ENCODE measurements at regions not wholly inside any gene's neighbourhood (a gene's known extent, or its start where the extent isn't known, plus 50 kb on each side); places are given as distances from the start of the nearest gene placed in this dataset.

GRCh38 chr7:33764752-33765451, 140.4 kb upstream of the BMPER start:
- TF ChIP-seq EZH2 (IDR thresholded peaks at IDR 0.05; ENCODE audit: insufficient read depth, low read length) = no peak
- TF ChIP-seq CTCF (IDR thresholded peaks at IDR 0.05; ENCODE audit: insufficient read depth, low read depth, low read length) = no peak
- FAIRE-seq = peak; percentile 13
- peak overlapping the region; percentile 4 for H3K9ac ChIP-seq (ENCODE audit: low read length)
- H3K4me3 ChIP-seq (ENCODE audit: insufficient read depth, low read depth, low read length) = no peak overlapping the region
- H3K36me3 Mint-ChIP-seq (ENCODE audit: low read depth, unreplicated experiment) = no peaks in the 10 kb centered on the region
- H3K4me3 Mint-ChIP-seq (ENCODE audit: unreplicated experiment) = no peak overlapping the region
- H3K4me1 Mint-ChIP-seq (ENCODE audit: low read depth, unreplicated experiment) = no peaks in the 10 kb centered on the region
- H2AFZ ChIP-seq (ENCODE audit: low read depth, low read length) = no peak overlapping the region
- H3K27me3 ChIP-seq (ENCODE audit: insufficient read depth, low read length) = no peaks in the 10 kb centered on the region
- no peaks in the 10 kb centered on the region for H3K9me3 Mint-ChIP-seq (ENCODE audit: unreplicated experiment)
- no peaks in the 10 kb centered on the region for H4K20me1 ChIP-seq (ENCODE audit: insufficient read depth, low read length)
- H3K4me2 ChIP-seq (ENCODE audit: low read length) = peak overlapping the region; percentile 32
- H3K4me1 ChIP-seq (ENCODE audit: insufficient read depth, low read length) = peaks cover 9% of the 10 kb centered on the region
- H3K27ac Mint-ChIP-seq (ENCODE audit: unreplicated experiment) = no peak overlapping the region
- no peaks in the 10 kb centered on the region for H3K27me3 Mint-ChIP-seq (ENCODE audit: low read depth, unreplicated experiment)
- peak; percentile 97 for DNase-seq (ENCODE audit: low read depth)
- peak overlapping the region; percentile 68 for H3K27ac ChIP-seq (ENCODE audit: low read depth, low read length)
- H3K79me2 ChIP-seq (ENCODE audit: insufficient read depth, low read length) = no peaks in the 10 kb centered on the region
- H3K9me3 ChIP-seq (ENCODE audit: insufficient read depth, low read depth, low read length) = no peaks in the 10 kb centered on the region
- no peaks in the 10 kb centered on the region for H3K36me3 ChIP-seq (ENCODE audit: insufficient read depth, low read length)

GRCh38 chr7:33766405-33766804, 138.9 kb upstream of the BMPER start:
- no peaks in the 10 kb centered on the region for H3K9me3 Mint-ChIP-seq (ENCODE audit: unreplicated experiment)

More at GRCh38 chr7:33766405-33766804, 138.9 kb upstream of the BMPER start:
- H3K4me2 ChIP-seq (ENCODE audit: low read length) = no peak overlapping the region
- no peaks in the 10 kb centered on the region for H3K27me3 ChIP-seq (ENCODE audit: insufficient read depth, low read length)
- FAIRE-seq = no peak
- H3K4me3 ChIP-seq (ENCODE audit: insufficient read depth, low read depth, low read length) = no peak overlapping the region
- TF ChIP-seq CTCF (IDR thresholded peaks at IDR 0.05; ENCODE audit: insufficient read depth, low read depth, low read length) (no peak), EZH2 (IDR thresholded peaks at IDR 0.05; ENCODE audit: insufficient read depth, low read length) (no peak)
- Mint-ChIP-seq H3K4me3 (ENCODE audit: unreplicated experiment) (no peak overlapping the region), H3K4me1 (ENCODE audit: low read depth, unreplicated experiment) (no peaks in the 10 kb centered on the region), H3K27ac (ENCODE audit: unreplicated experiment) (no peak overlapping the region), H3K27me3 (ENCODE audit: low read depth, unreplicated experiment) (no peaks in the 10 kb centered on the region), H3K36me3 (ENCODE audit: low read depth, unreplicated experiment) (no peaks in the 10 kb centered on the region)
- no peaks in the 10 kb centered on the region for H3K9me3 ChIP-seq (ENCODE audit: insufficient read depth, low read depth, low read length)
- H3K4me1 ChIP-seq (ENCODE audit: insufficient read depth, low read length) = peaks cover 5% of the 10 kb centered on the region
- H4K20me1 ChIP-seq (ENCODE audit: insufficient read depth, low read length) = no peaks in the 10 kb centered on the region
- no peaks in the 10 kb centered on the region for H3K79me2 ChIP-seq (ENCODE audit: insufficient read depth, low read length)
- no peak overlapping the region for H3K27ac ChIP-seq (ENCODE audit: low read depth, low read length)
- H3K36me3 ChIP-seq (ENCODE audit: insufficient read depth, low read length) = no peaks in the 10 kb centered on the region
- no peak overlapping the region for H3K9ac ChIP-seq (ENCODE audit: low read length)
- H2AFZ ChIP-seq (ENCODE audit: low read depth, low read length) = no peak overlapping the region
- no peak for DNase-seq (ENCODE audit: low read depth)
